SK-N-MC (cell line): ENCODE measurements at regions not wholly inside any gene's neighbourhood (a gene's known extent, or its start where the extent isn't known, plus 50 kb on each side); places are given as distances from the start of the nearest gene placed in this dataset.

Experiments used
- DNase-seq: peaks from one replicate; pipeline ENCODE4 v3.0.0-alpha.2; 2011; ENCODE audit warnings: low read depth, low spot score
- H3K27ac ChIP-seq: fragments of 200-600 bp; sonication (generic); 2 replicates; pipeline ENCODE4 v1.5.1; 2016; ENCODE audit warnings: mixed run types
- H3K36me3 ChIP-seq: fragments of 200-600 bp; sonication (generic); 2 replicates; pipeline ENCODE4 v1.6.1; 2017; ENCODE audit warnings: antibody characterized with exemption, low read length, mixed read lengths; ENCODE audit not compliant: insufficient read depth
- H3K4me3 ChIP-seq: fragments of 200-600 bp; sonication (generic); 2 replicates; pipeline ENCODE4 v1.5.1; 2016
- H3K9ac ChIP-seq: fragments of 200-600 bp; sonication (generic); 2 replicates; pipeline ENCODE4 v1.8.0; 2017; ENCODE audit warnings: mixed run types, mixed read lengths; ENCODE audit not compliant: insufficient read length
- H3K9me3 ChIP-seq: fragments of 200-600 bp; sonication (generic); 2 replicates; pipeline ENCODE4 v1.6.1; 2017; ENCODE audit warnings: low read depth, mild to moderate bottlenecking, antibody characterized with exemption, low read length, moderate library complexity, mixed read lengths
- EZH2 ChIP-seq: fragments of 200-600 bp; sonication (generic); IDR thresholded peaks from one replicate; pipeline ENCODE4 v1.6.1; 2017; ENCODE audit warnings: antibody characterized with exemption
- FOXP2 ChIP-seq: optimal IDR thresholded peaks from 2 replicates; pipeline ENCODE3; 2011; ENCODE audit warnings: mild to moderate bottlenecking, moderate library complexity; ENCODE audit not compliant: insufficient read depth; ENCODE audit errors: extremely low read length, control extremely low read depth
- POLR2AphosphoS5 ChIP-seq: IDR thresholded peaks from 2 replicates; pipeline ENCODE4 v1.6.1; 2012; ENCODE audit warnings: mild to moderate bottlenecking, low read depth, low read length, borderline replicate concordance

DNA sequence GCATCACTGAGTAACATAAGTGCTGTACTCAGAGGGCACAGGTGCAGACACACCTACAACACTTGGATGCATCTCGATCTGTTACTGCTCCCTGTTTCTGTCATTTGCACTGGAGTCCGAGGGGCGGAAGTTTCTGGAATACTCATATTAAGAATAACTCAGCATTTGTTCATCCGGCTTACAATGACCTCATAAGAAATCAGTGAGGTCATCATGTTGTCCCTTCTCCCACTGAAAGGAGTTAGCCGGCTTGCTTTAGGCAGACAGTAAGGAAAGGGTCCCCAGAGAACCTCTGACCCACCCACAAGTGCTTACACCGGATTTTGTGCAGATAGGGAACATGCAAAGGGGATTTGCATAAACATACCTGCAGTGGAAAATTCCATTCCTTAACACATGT, 344.7 kb downstream of the HAPSTR1 start:
- Histone ChIP-seq H3K9ac (no peak overlapping the region), H3K9me3 (no peaks in the 10 kb centered on the region), H3K4me3 (no peak overlapping the region), H3K36me3 (no peaks in the 10 kb centered on the region), H3K27ac (no peak overlapping the region)
- TF ChIP-seq EZH2 (no peak), POLR2AphosphoS5 (no peak)
- no peak for DNase-seq

- TF ChIP-seq POLR2AphosphoS5 (no peak), EZH2 (no peak), FOXP2 (no peak)
- Histone ChIP-seq H3K27ac (no peak overlapping the region), H3K36me3 (no peaks in the 10 kb centered on the region), H3K9ac (no peak overlapping the region), H3K4me3 (no peak overlapping the region), H3K9me3 (no peaks in the 10 kb centered on the region)
- DNase-seq: no peak
These were observed 345.7 kb downstream of the HAPSTR1 start for GRCh38 chr16:9437115-9437514.

DNA sequence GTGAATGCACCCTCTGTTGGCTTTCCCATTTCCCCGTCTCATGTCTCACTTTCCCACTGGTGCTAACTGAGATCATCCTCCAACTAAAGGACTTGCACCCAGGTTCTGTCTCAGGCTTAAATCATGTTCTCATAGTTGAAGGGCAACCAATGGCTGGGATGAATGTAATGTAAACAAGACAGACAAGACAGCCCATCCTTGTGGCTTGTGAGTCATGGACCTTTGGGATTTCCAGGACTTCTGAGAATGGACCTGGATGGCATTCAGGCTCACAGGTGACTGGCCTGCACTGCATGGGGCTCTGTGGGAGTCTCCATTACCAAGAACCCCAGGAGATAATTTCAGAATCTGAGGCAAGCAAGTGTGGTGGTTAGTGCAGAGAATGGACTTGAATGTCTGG, 347.5 kb downstream of the HAPSTR1 start:
- TF ChIP-seq POLR2AphosphoS5: no peak
- no peak for TF ChIP-seq EZH2
- no peak for TF ChIP-seq FOXP2
- H3K4me3 ChIP-seq: no peak overlapping the region
- DNase-seq: no peak

DNA sequence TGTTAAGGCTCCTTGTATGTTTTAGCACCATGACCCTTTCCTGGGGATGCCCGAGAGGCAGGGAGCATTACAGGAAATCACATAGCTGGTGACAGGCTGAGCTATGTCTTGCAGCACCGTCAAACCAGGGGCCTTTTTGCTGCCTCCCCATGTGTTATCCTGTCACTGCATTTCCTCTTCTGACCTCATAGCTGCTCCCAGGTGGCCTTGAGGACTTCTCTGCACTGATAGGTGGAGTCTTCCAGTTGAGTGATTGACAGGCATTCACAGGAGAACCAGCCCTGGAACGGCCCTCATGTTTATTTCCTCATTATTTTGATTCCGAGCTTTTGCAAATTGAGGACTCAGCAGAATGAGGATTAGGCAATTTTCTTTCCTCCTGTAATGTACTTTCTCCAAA, 349.6 kb downstream of the HAPSTR1 start:
- no peaks in the 10 kb centered on the region for H3K36me3 ChIP-seq
- H3K27ac ChIP-seq: no peak overlapping the region
- no peak for TF ChIP-seq FOXP2
- H3K9ac ChIP-seq: no peak overlapping the region
- H3K9me3 ChIP-seq: no peaks in the 10 kb centered on the region
- no peak overlapping the region for H3K4me3 ChIP-seq
- DNase-seq: no peak

More for the DNA sequence above, 347.5 kb downstream of the HAPSTR1 start:
- no peak overlapping the region for H3K9ac ChIP-seq
- no peak overlapping the region for H3K27ac ChIP-seq
- no peaks in the 10 kb centered on the region for H3K36me3 ChIP-seq
- H3K9me3 ChIP-seq: no peaks in the 10 kb centered on the region

DNA sequence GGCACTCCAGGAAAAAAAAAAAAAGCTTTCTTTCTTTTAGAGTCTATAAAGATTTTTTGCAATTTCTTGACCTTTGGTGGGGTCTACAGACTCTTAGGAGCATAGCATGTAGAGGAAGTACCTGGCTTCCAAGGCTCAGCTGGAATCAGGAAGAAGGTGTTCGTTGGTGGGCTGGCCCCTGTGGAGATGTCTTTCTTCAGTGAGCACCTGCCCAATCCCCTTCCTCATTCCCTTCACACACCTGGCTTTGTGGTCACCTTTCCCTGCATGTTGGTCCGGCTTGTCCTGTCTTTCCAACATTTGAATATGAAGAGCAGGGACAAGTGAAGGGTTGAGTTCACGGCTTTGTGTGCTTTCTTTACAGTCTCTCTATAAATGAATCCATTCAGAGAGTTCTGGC, 352.4 kb downstream of the HAPSTR1 start:
- TF ChIP-seq EZH2 (no peak), POLR2AphosphoS5 (no peak), FOXP2 (no peak)
- Histone ChIP-seq H3K9ac (no peak overlapping the region), H3K36me3 (no peaks in the 10 kb centered on the region), H3K4me3 (no peak overlapping the region), H3K27ac (no peak overlapping the region), H3K9me3 (no peaks in the 10 kb centered on the region)
- DNase-seq: no peak

DNA sequence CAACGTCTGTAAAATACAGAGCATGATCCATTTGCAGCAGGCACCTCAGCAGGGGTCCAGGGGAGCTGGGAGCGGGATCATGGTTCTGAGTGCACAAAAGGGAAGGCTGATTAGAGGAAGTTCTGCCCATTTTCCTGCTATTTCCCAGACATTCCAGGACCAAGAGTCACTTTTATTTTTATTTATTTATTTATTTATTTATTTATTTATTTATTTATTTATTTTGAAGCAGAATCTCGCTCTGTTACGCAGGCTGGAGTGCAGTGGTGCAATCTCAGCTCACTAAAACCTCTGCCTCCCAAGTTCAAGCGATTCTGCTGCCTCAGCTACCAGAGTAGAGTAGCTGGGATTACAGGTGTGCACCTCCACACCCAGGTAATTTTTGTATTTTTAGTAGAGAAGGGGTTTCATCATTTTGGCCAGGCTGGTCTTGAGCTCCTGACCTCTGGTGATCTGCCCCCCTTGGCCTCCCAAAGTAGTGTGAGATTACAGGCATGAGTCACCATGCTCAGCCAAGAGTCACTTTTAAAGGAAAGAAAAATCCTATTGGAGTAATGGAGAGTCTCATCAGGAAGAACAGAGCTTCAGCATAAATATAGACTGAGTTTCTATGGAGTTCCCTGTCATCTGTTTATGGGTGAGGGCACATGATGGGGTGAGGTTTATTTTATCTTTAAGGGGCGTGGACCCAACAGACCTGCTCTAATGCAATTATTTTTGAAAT, 355.2 kb downstream of the HAPSTR1 start:
- Histone ChIP-seq H3K36me3 (no peaks in the 10 kb centered on the region), H3K9me3 (no peaks in the 10 kb centered on the region), H3K4me3 (no peak overlapping the region), H3K27ac (no peak overlapping the region), H3K9ac (no peak overlapping the region)
- no peak for DNase-seq
- TF ChIP-seq EZH2: no peak
- no peak for TF ChIP-seq FOXP2
- no peak for TF ChIP-seq POLR2AphosphoS5

GRCh38 chr16:9447195-9447551, 355.7 kb downstream of the HAPSTR1 start:
- H3K9ac ChIP-seq: no peak overlapping the region
- no peak for DNase-seq
- no peak overlapping the region for H3K4me3 ChIP-seq
- H3K9me3 ChIP-seq: no peaks in the 10 kb centered on the region
- no peak overlapping the region for H3K27ac ChIP-seq
- no peaks in the 10 kb centered on the region for H3K36me3 ChIP-seq
- TF ChIP-seq EZH2 (no peak), FOXP2 (no peak), POLR2AphosphoS5 (no peak)

DNA sequence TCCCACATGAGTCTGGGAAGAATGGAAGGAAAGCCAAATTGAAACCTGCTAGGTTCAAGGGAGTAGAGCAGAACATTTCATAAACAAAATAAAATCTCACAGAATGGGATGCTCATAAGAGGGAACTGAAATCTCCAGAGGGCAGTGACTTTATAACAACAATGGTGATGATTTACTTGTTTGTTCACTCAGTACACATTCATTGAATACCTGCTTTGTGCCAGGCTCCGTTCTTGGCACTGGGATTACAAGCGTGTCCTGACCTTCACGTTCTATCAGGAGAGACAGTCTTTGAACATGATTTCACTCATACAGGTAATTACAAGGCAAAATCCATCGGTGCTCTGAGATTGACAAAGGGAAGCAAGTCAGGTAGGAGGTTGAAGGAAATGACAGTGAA, 356.3 kb downstream of the HAPSTR1 start:
- no peak for DNase-seq
- no peaks in the 10 kb centered on the region for H3K9me3 ChIP-seq
- no peak overlapping the region for H3K4me3 ChIP-seq
- H3K36me3 ChIP-seq: no peaks in the 10 kb centered on the region
- TF ChIP-seq POLR2AphosphoS5 (no peak), EZH2 (no peak), FOXP2 (no peak)
- no peak overlapping the region for H3K9ac ChIP-seq
- H3K27ac ChIP-seq: no peak overlapping the region

- TF ChIP-seq FOXP2 (no peak), EZH2 (no peak), POLR2AphosphoS5 (no peak)
- no peak overlapping the region for H3K4me3 ChIP-seq
- H3K36me3 ChIP-seq: no peaks in the 10 kb centered on the region
- H3K9ac ChIP-seq: no peak overlapping the region
- no peak overlapping the region for H3K27ac ChIP-seq
- no peaks in the 10 kb centered on the region for H3K9me3 ChIP-seq
- no peak for DNase-seq
These were observed 358.2 kb downstream of the HAPSTR1 start for GRCh38 chr16:9449597-9449996.
